ENCODE measurements at regions not wholly inside any gene's neighbourhood (a gene's known extent, or its start where the extent isn't known, plus 50 kb on each side); places are given as distances from the start of the nearest gene placed in this dataset.

DNA sequence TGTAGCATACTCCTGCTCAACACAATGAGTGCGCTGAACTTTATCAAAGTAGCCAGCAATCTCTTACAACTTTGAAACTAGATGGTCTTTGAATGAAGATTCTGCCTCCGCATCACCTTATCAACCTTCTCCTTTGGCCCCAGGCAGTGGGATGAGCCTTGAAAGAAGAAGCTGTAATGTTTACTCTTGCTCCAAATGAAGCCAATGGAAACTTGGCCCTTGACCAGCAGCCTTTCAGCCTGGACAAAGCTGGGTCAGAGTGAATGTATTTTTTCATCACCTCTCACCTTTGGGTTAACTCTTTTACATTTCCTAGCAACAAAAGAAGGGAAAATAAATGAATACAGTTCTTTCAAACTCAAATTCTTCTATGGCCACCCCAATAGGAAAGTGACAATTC lies 359.1 kb downstream of the KCNA4 start:
- no peak for TF ChIP-seq POLR2A (IDR thresholded peaks at IDR 0.05)
- TF ChIP-seq CTCF (IDR thresholded peaks at IDR 0.05), result no peak
- TF ChIP-seq POLR2AphosphoS5 (IDR thresholded peaks at IDR 0.05), result no peak
- H3K9me3 ChIP-seq, result peaks cover 0 to 4% of the 10 kb centered on the region in 2 donors
- no peaks in the 10 kb centered on the region for H3K36me3 ChIP-seq
- H3K4me1 ChIP-seq, result no peaks in the 10 kb centered on the region
- no peak overlapping the region for H3K27ac ChIP-seq
- no peak overlapping the region for H3K4me3 ChIP-seq
- no peaks in the 10 kb centered on the region for H3K27me3 ChIP-seq
- DNase-seq (ENCODE audit: low spot score in 2 of 2), result no peak
- intact Hi-C loops (cut with DNase I; ENCODE audit: low total_unique reads), result loop anchor here (2.0 to 10.0 kb wide), 2 partner anchors 43 to 427 kb away; no protein-coding TSS in a partner anchor

GRCh38 chr11:29656597-29656996 lies 360.2 kb downstream of the KCNA4 start:
- Histone ChIP-seq H3K27me3 (no peaks in the 10 kb centered on the region), H3K4me3 (no peak overlapping the region), H3K36me3 (no peaks in the 10 kb centered on the region), H3K9me3 (no peaks in the 10 kb centered on the region), H3K27ac (no peak overlapping the region), H3K4me1 (no peaks in the 10 kb centered on the region)
- intact Hi-C loops (cut with DNase I; ENCODE audit: low total_unique reads), result loop anchor here (2.0 to 10.0 kb wide), 2 partner anchors 42 to 428 kb away; no protein-coding TSS in a partner anchor
- TF ChIP-seq POLR2A (IDR thresholded peaks at IDR 0.05), result no peak
- no peak for TF ChIP-seq CTCF (IDR thresholded peaks at IDR 0.05)
- TF ChIP-seq POLR2AphosphoS5 (IDR thresholded peaks at IDR 0.05), result no peak
- DNase-seq (ENCODE audit: low spot score in 2 of 2), result no peak

GRCh38 chr11:29645373-29645772 lies 371.5 kb downstream of the KCNA4 start:
- no peaks in the 10 kb centered on the region for H3K27me3 ChIP-seq
- TF ChIP-seq CTCF (IDR thresholded peaks at IDR 0.05), result no peak
- TF ChIP-seq POLR2AphosphoS5 (IDR thresholded peaks at IDR 0.05), result no peak
- TF ChIP-seq POLR2A (IDR thresholded peaks at IDR 0.05), result no peak
- no peaks in the 10 kb centered on the region for H3K4me1 ChIP-seq
- no peak overlapping the region for H3K27ac ChIP-seq
- no peaks in the 10 kb centered on the region for H3K9me3 ChIP-seq
- H3K36me3 ChIP-seq, result no peaks in the 10 kb centered on the region
- intact Hi-C loops (cut with DNase I; ENCODE audit: low total_unique reads), result no loop called here
- DNase-seq (ENCODE audit: low spot score in 2 of 2), result no peak
- H3K4me3 ChIP-seq, result no peak overlapping the region

DNA sequence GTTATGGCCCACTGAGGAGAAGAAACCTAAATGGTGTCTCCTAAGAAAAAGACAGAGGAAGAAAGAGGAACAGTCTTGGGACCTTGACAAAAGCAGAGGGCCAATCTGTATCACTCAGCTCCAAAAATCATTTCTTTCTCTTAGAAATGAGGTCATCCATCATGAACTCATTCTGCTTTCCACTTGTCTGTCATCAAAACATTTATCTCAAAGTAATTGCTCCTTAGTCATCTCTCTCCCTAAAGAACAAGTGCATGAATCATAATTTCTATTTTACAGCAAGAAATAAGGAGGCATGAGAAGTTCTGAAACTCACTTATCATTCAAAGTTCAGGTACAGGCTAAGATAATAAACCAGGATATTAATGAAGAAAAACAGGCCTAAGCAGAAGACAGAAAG lies 375.6 kb downstream of the KCNA4 start:
- no peaks in the 10 kb centered on the region for H3K9me3 ChIP-seq
- TF ChIP-seq POLR2A (IDR thresholded peaks at IDR 0.05) (no peak), POLR2AphosphoS5 (IDR thresholded peaks at IDR 0.05) (no peak), CTCF (IDR thresholded peaks at IDR 0.05) (no peak)
- no peaks in the 10 kb centered on the region for H3K4me1 ChIP-seq
- no peaks in the 10 kb centered on the region for H3K36me3 ChIP-seq
- H3K27ac ChIP-seq, result no peak overlapping the region
- no peaks in the 10 kb centered on the region for H3K27me3 ChIP-seq
- no peak overlapping the region for H3K4me3 ChIP-seq
- intact Hi-C loops (cut with DNase I; ENCODE audit: low total_unique reads), result no loop called here
- DNase-seq (ENCODE audit: low spot score in 2 of 2), result no peak

DNA sequence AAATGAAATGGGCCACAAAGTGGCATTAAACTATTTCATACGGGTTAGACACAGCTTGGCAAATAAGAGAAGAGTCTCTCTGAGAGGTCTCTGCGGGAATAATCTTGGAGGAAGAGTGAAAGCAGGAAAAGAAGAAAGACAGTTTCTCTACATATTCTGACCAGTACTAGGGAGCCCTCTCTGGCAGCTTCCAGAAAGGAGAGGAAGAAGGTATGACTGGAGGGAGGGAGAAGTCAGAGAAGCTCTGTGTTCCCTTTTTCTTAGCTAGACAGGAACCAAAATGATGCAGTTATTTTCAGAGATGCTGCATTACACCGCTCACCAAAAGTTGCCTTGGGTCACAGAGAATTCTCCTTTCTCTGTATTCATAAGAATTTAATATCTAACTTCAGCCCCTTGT lies 382.1 kb downstream of the KCNA4 start:
- intact Hi-C loops (cut with DNase I; ENCODE audit: low total_unique reads), result no loop called here
- no peaks in the 10 kb centered on the region for H3K9me3 ChIP-seq
- no peak for TF ChIP-seq POLR2A (IDR thresholded peaks at IDR 0.05)
- no peak for TF ChIP-seq CTCF (IDR thresholded peaks at IDR 0.05)
- no peak for TF ChIP-seq POLR2AphosphoS5 (IDR thresholded peaks at IDR 0.05)
- DNase-seq (ENCODE audit: low spot score in 2 of 2), result no peak
- H3K36me3 ChIP-seq, result no peaks in the 10 kb centered on the region
- H3K27ac ChIP-seq, result no peak overlapping the region
- no peaks in the 10 kb centered on the region for H3K4me1 ChIP-seq
- no peak overlapping the region for H3K4me3 ChIP-seq
- no peaks in the 10 kb centered on the region for H3K27me3 ChIP-seq

All from breast epithelium (tissue), 4 donors.